ENCODE measurements at regions not wholly inside any gene's neighbourhood (a gene's known extent, or its start where the extent isn't known, plus 50 kb on each side); places are given as distances from the start of the nearest gene placed in this dataset.

DNA sequence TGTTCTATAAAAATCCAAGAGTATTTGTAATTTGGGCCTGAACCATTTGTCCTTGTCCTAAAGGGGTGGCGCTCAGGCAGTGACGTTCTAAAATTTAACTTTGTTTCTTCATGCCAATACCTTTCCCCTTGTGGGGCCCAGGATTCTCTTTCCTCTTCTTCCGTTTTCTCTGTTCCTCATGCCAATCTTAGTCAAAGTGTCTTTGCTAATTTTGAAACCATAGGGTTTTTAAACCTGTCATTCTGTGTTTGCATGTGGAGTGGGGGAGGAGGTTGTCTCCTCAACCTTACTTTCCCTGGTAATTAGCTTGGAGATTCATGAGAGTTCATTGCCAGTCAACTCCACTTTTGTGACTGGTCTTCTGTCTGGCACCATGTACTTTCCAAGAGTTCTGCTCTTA lies 337.1 kb downstream of the MAF start:
- no peak overlapping the region for H3K27ac Mint-ChIP-seq
- ATAC-seq = no peak
- peaks cover 24% of the 10 kb centered on the region for H3K27me3 Mint-ChIP-seq
- POLR2A ChIA-PET = interaction anchor here (0.7 kb wide), 1 partner anchor 174 kb away, joined by 3 read pairs; no protein-coding TSS in a partner anchor
- DNase-seq = no peak
- peaks cover 51% of the 10 kb centered on the region for H3K4me1 Mint-ChIP-seq
- intact Hi-C loops (cut with DNase I, micrococcal nuclease) = loop anchor here (5.0 to 10.0 kb wide), 3 partner anchors 106 to 559 kb away; no protein-coding TSS in a partner anchor
- no peak overlapping the region for H3K4me3 Mint-ChIP-seq
- H3K9me3 Mint-ChIP-seq (ENCODE audit: low read depth) = no peaks in the 10 kb centered on the region
- CTCF ChIA-PET = no interaction called here
- H3K36me3 Mint-ChIP-seq (ENCODE audit: low read depth) = no peaks in the 10 kb centered on the region

Data from activated CD4-positive, alpha-beta T cell treated with anti-CD3 and anti-CD28 coated beads for 36 hours (primary cell).